Prostate gland (tissue), 2 donors: ENCODE measurements at regions not wholly inside any gene's neighbourhood (a gene's known extent, or its start where the extent isn't known, plus 50 kb on each side); places are given as distances from the start of the nearest gene placed in this dataset.

Experiments used
- DNase-seq: peaks from one replicate; pipeline ENCODE4 v3.0.0-alpha.2; 2019; ENCODE audit warnings: low spot score
- H3K27ac ChIP-seq, 2 donors: fragments of 200-600 bp; sonication (generic); 2 replicates each; pipeline ENCODE4 v1.5.1; 2017 to 2019
- H3K27me3 ChIP-seq: fragments of 200-600 bp; sonication (generic); replicated peaks from 2 replicates; pipeline ENCODE4 v1.5.1; 2019; ENCODE audit not compliant: insufficient read depth
- H3K36me3 ChIP-seq, 2 donors: fragments of 200-600 bp; sonication (generic); 1 replicate in 1 of 2; 2 replicates in 1 of 2; pipeline versions ENCODE4 v1.5.1 to v1.8.1; 2017 to 2019
- H3K4me1 ChIP-seq: fragments of 200-600 bp; sonication (generic); replicated peaks from 2 replicates; pipeline ENCODE4 v1.5.1; 2019
- H3K4me3 ChIP-seq, 2 donors: fragments of 200-600 bp; sonication (generic); 2 replicates each; pipeline ENCODE4 v1.5.1; 2017 to 2019
- H3K9me3 ChIP-seq: fragments of 200-600 bp; sonication (generic); 2 replicates; pipeline ENCODE4 v1.5.1; 2017
- CTCF ChIP-seq, 4 experiments: fragments of 200-600 bp in 2 of 4; fragments of 450-650 bp in 2 of 4; sonication (generic) in 2 of 4; IDR thresholded peaks; 1 replicate in 3 of 4; 2 replicates in 1 of 4; pipeline ENCODE4 v1.5.1; 2016 to 2019; ENCODE audit warnings: antibody characterized with exemption in 4 of 4, mild to moderate bottlenecking in 2 of 4, moderate library complexity in 2 of 4
- POLR2A ChIP-seq: fragments of 450-650 bp; IDR thresholded peaks from one replicate; pipeline ENCODE4 v1.6.1; 2016; ENCODE audit warnings: antibody characterized with exemption, mild to moderate bottlenecking
- POLR2AphosphoS5 ChIP-seq: sonication (generic); formaldehyde crosslinking; IDR thresholded peaks from one replicate; pipeline ENCODE4 v1.6.1; 2017; ENCODE audit warnings: antibody characterized with exemption
- WGBS: methylation state at CpG from one replicate; pipeline ENCODE4 v1.1.5; 2018; 5-methylcytosine and 5-hydroxymethylcytosine counted together
- intact Hi-C: fragments of 100-400 bp; cut with DNase I; formaldehyde crosslinking; loops from one replicate; pipeline ENCODE4 v1.14.2; 2022

- H3K9me3 ChIP-seq: no peaks in the 10 kb centered on the region
- no peak overlapping the region for H3K27ac ChIP-seq
- no peaks in the 10 kb centered on the region for H3K27me3 ChIP-seq
- WGBS: 79% methylated on average over 3 of the region's 3 CpGs
- TF ChIP-seq POLR2A (no peak), CTCF (IDR thresholded peaks at IDR 0.05) (no peak), POLR2AphosphoS5 (no peak)
- no peak overlapping the region for H3K4me3 ChIP-seq
- intact Hi-C loops: no loop called here
- DNase-seq: no peak
- H3K4me1 ChIP-seq: no peaks in the 10 kb centered on the region
- no peaks in the 10 kb centered on the region for H3K36me3 ChIP-seq
Observed at GRCh38 chr3:21839592-21839991, 88.6 kb upstream of the ZNF385D start.

DNA sequence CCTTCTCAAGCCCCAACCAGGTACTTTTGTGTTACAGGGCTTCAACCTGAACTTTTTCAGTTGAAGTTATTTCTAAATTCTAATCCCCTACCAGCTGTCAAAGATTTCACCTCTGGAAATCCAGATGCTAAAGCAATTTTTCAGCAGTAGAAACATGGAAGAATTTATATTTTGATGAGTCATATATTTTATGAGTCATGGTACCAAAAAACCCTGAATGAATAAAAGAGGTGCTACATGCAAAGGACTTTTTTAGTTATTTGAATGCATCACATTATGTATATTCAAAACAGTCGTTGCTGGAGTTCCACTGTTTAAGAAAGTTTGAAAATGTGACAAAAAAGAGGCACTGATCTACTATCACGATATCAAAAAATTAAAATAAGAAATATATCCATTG, 96.0 kb upstream of the ZNF385D start:
- H3K27ac ChIP-seq: no peak overlapping the region
- DNase-seq: no peak
- no peaks in the 10 kb centered on the region for H3K9me3 ChIP-seq
- no peaks in the 10 kb centered on the region for H3K36me3 ChIP-seq
- WGBS: 92% methylated on average over 2 of the region's 2 CpGs
- intact Hi-C loops: no loop called here
- H3K4me3 ChIP-seq: no peak overlapping the region
- H3K4me1 ChIP-seq: no peaks in the 10 kb centered on the region
- TF ChIP-seq POLR2AphosphoS5 (no peak), POLR2A (no peak), CTCF (IDR thresholded peaks at IDR 0.05) (no peak)
- no peaks in the 10 kb centered on the region for H3K27me3 ChIP-seq

GRCh38 chr3:21859124-21860081, 108.4 kb upstream of the ZNF385D start:
- Histone ChIP-seq H3K27ac (no peak overlapping the region), H3K9me3 (no peaks in the 10 kb centered on the region), H3K27me3 (no peaks in the 10 kb centered on the region), H3K36me3 (no peaks in the 10 kb centered on the region), H3K4me3 (no peak overlapping the region), H3K4me1 (no peaks in the 10 kb centered on the region)
- WGBS: 78% methylated on average over 10 of the region's 10 CpGs
- TF ChIP-seq POLR2AphosphoS5 (no peak), POLR2A (no peak), CTCF (IDR thresholded peaks at IDR 0.05) (no peak)
- intact Hi-C loops: no loop called here
- DNase-seq: no peak

- no peaks in the 10 kb centered on the region for H3K4me1 ChIP-seq
- no peaks in the 10 kb centered on the region for H3K9me3 ChIP-seq
- no peak overlapping the region for H3K27ac ChIP-seq
- H3K27me3 ChIP-seq: no peaks in the 10 kb centered on the region
- WGBS: 63% methylated on average over 1 of the region's 1 CpG
- no peak for TF ChIP-seq POLR2A
- TF ChIP-seq POLR2AphosphoS5: no peak
- no peak for TF ChIP-seq CTCF (IDR thresholded peaks at IDR 0.05)
- intact Hi-C loops: no loop called here
- no peak overlapping the region for H3K4me3 ChIP-seq
- DNase-seq: no peak
- H3K36me3 ChIP-seq: no peaks in the 10 kb centered on the region
Observed at GRCh38 chr3:21860082-21860475, 109.1 kb upstream of the ZNF385D start.

DNA sequence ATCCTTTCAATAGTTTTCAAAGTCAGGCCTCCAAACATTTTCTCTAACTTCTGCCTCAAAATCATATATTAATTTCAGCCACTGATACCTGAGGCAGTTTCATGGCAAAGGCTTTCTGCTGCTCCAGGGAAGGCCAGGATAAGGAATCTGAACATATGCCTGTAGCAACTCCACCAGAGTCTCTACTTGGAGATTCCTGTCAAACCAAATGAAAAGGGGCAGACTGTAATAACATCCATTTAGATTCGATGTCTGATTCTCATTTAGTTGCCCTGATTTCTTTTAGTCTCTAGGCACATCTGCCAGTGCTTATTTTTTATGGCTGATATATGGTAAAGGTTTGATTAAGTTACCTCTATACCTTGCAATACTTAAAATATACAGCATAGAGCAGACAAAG, 109.6 kb upstream of the ZNF385D start:
- intact Hi-C loops: no loop called here
- Histone ChIP-seq H3K36me3 (no peaks in the 10 kb centered on the region), H3K4me3 (no peak overlapping the region), H3K4me1 (no peaks in the 10 kb centered on the region), H3K9me3 (no peaks in the 10 kb centered on the region), H3K27ac (no peak overlapping the region), H3K27me3 (no peaks in the 10 kb centered on the region)
- TF ChIP-seq POLR2AphosphoS5: no peak
- TF ChIP-seq CTCF (IDR thresholded peaks at IDR 0.05): no peak
- no peak for TF ChIP-seq POLR2A
- 83% methylated on average over 1 of the region's 1 CpG for WGBS
- no peak for DNase-seq
